SK-N-SH (cell line): ENCODE measurements at regions not wholly inside any gene's neighbourhood (a gene's known extent, or its start where the extent isn't known, plus 50 kb on each side); places are given as distances from the start of the nearest gene placed in this dataset.

Experiments
- CTCF ChIA-PET: fragments of 300-600, 350-600 bp; formaldehyde crosslinking; extraction: SDS; loops from one replicate; lab custom pipeline; 2021; lab: Yijun Ruan, JAX
- POLR2A ChIA-PET: fragments of 350-600 bp; sonication (Branson Sonifier 250); formaldehyde crosslinking; extraction: SDS; loops from one replicate; lab custom pipeline; 2020; ENCODE audit warnings: antibody characterized with exemption, inconsistent platforms; lab: Yijun Ruan, JAX
- DNase-seq: peaks from one replicate; pipeline ENCODE4 v3.0.0; 2012
- H2AFZ ChIP-seq: fragments of 200-600 bp; sonication (generic); 2 replicates; pipeline ENCODE4 v1.8.1; 2016; ENCODE audit warnings: antibody characterized with exemption, mild to moderate bottlenecking, low read depth
- H3F3A ChIP-seq: fragments of 200-600 bp; sonication (generic); replicated peaks from 2 replicates; pipeline ENCODE3; 2016; ENCODE audit warnings: antibody characterized with exemption, mild to moderate bottlenecking; ENCODE audit not compliant: insufficient read depth
- H3K27ac ChIP-seq, 2 experiments: fragments of 200-500 bp in 1 of 2; fragments of 200-600 bp in 1 of 2; sonication (Bioruptor generic) in 1 of 2; sonication (generic), shearing (Covaris generic) in 1 of 2; 2 replicates each; pipeline versions ENCODE4 v1.5.1 to v1.6.1; 2014 to 2016; ENCODE audit warnings: low read depth in 2 of 2, inconsistent platforms in 1 of 2, low read length in 1 of 2, mild to moderate bottlenecking in 1 of 2, mixed read lengths in 1 of 2
- H3K27me3 ChIP-seq: fragments of 200-600 bp; sonication (generic), shearing (Covaris generic); 2 replicates; pipeline ENCODE4 v1.6.1; 2016; ENCODE audit warnings: mixed run types; ENCODE audit not compliant: insufficient read depth
- H3K36me3 ChIP-seq, 2 experiments: fragments of 200-500 bp in 1 of 2; fragments of 200-600 bp in 1 of 2; sonication (Bioruptor generic) in 1 of 2; sonication (generic) in 1 of 2; replicated peaks in 1 of 2; 2 replicates each; pipeline versions ENCODE3 to v1.5.1; 2014 to 2016; ENCODE audit warnings: low read length in 1 of 2, mild to moderate bottlenecking in 1 of 2; ENCODE audit not compliant: insufficient read depth in 2 of 2, control insufficient read depth in 1 of 2
- H3K4me1 ChIP-seq, 2 experiments: fragments of 200-500 bp in 1 of 2; fragments of 200-600 bp in 1 of 2; sonication (Bioruptor generic) in 1 of 2; sonication (generic), shearing (Covaris generic) in 1 of 2; 2 replicates each; pipeline versions ENCODE4 v1.5.1 to v1.6.1; 2014 to 2016; ENCODE audit warnings: low read depth in 1 of 2, low read length in 1 of 2, mixed run types in 1 of 2; ENCODE audit not compliant: insufficient read depth in 2 of 2, control insufficient read depth in 1 of 2
- H3K4me2 ChIP-seq: fragments of 200-600 bp; sonication (generic), shearing (Covaris generic); 2 replicates; pipeline ENCODE4 v1.6.1; 2017; ENCODE audit warnings: mixed run types
- H3K4me3 ChIP-seq, 2 experiments: fragments of 200-500 bp in 1 of 2; fragments of 200-600 bp in 1 of 2; sonication (Bioruptor generic) in 1 of 2; sonication (generic), shearing (Covaris generic) in 1 of 2; 2 replicates each; pipeline versions ENCODE4 v1.5.1 to v1.8.1; 2014 to 2016; ENCODE audit warnings: low read depth in 2 of 2, inconsistent platforms in 1 of 2, low read length in 1 of 2, mild to moderate bottlenecking in 1 of 2, mixed read lengths in 1 of 2, moderate library complexity in 1 of 2
- H3K79me2 ChIP-seq: fragments of 200-600 bp; sonication (generic); 2 replicates; pipeline ENCODE4 v1.8.1; 2017; ENCODE audit warnings: mild to moderate bottlenecking; ENCODE audit not compliant: insufficient read depth
- H3K9ac ChIP-seq: fragments of 200-600 bp; sonication (generic); 2 replicates; pipeline ENCODE4 v1.6.1; 2017; ENCODE audit warnings: mixed run types
- H3K9me2 ChIP-seq: fragments of 200-600 bp; sonication (generic); 2 replicates; pipeline ENCODE4 v1.6.1; 2017; ENCODE audit warnings: mixed run types
- H3K9me3 ChIP-seq: fragments of 200-600 bp; sonication (generic); 2 replicates; pipeline ENCODE4 v1.6.1; 2017; ENCODE audit warnings: mixed run types, mild to moderate bottlenecking, moderate library complexity
- H4K20me1 ChIP-seq: fragments of 200-600 bp; sonication (generic); 2 replicates; pipeline ENCODE4 v1.6.1; 2017; ENCODE audit warnings: mild to moderate bottlenecking, mixed run types; ENCODE audit not compliant: insufficient read depth
- CHD2 ChIP-seq: fragments of 150-350 bp; IDR thresholded peaks from 2 replicates; pipeline ENCODE4 v1.6.1; 2018; ENCODE audit warnings: low read length; ENCODE audit not compliant: partially characterized antibody
- ELF1 ChIP-seq: IDR thresholded peaks from 2 replicates; pipeline ENCODE4 v1.4.0; 2012
- GATA2 ChIP-seq: sonication (generic); formaldehyde crosslinking; IDR thresholded peaks from 2 replicates; pipeline ENCODE4 v1.5.0; 2020; ENCODE audit warnings: mild to moderate bottlenecking, missing genetic modification reagents
- JUND ChIP-seq: IDR thresholded peaks from 2 replicates; pipeline ENCODE4 v1.4.0; 2012
- NFIC ChIP-seq: IDR thresholded peaks from 2 replicates; pipeline ENCODE4 v1.4.0; 2012; ENCODE audit warnings: borderline replicate concordance
- RAD21 ChIP-seq: IDR thresholded peaks from 2 replicates; pipeline ENCODE4 v1.6.1; 2012; ENCODE audit warnings: mild to moderate bottlenecking, low read length
- RXRA ChIP-seq: IDR thresholded peaks from 2 replicates; pipeline ENCODE4 v1.4.0; 2012; ENCODE audit warnings: low read depth, mild to moderate bottlenecking, borderline replicate concordance
- SIN3A ChIP-seq: IDR thresholded peaks from 2 replicates; pipeline ENCODE4 v1.6.1; 2012; ENCODE audit warnings: low read depth, mild to moderate bottlenecking, low read length, moderate library complexity, borderline replicate concordance
- SMC3 ChIP-seq: IDR thresholded peaks from 2 replicates; pipeline ENCODE4 v1.6.1; 2012; ENCODE audit warnings: low read depth, low read length, improper control_type of control experiment
- YY1 ChIP-seq: IDR thresholded peaks from 2 replicates; pipeline ENCODE4 v1.4.0; 2012; ENCODE audit warnings: low read depth, mild to moderate bottlenecking
- WGBS: methylation state at CpG from one replicate; pipeline ENCODE4 v1.1.6; 2017; ENCODE audit warnings: low lambda C conversion rate; 5-methylcytosine and 5-hydroxymethylcytosine counted together
- TF ChIP-seq, protein P1 (sequence below): IDR thresholded peaks from 2 replicates; pipeline ENCODE4 v1.4.0; 2012; ENCODE audit warnings: low read depth
- TF ChIP-seq, protein P2 (sequence below): fragments of 200-600 bp; sonication (generic); IDR thresholded peaks from 2 replicates; pipeline ENCODE4 v1.6.1; 2017; ENCODE audit warnings: antibody characterized with exemption, mild to moderate bottlenecking, moderate library complexity
- TF ChIP-seq, protein P3 (sequence below): IDR thresholded peaks from 2 replicates; pipeline ENCODE4; 2012
- TF ChIP-seq, protein P4 (sequence below): IDR thresholded peaks from 2 replicates; pipeline ENCODE4 v1.4.0; 2012; ENCODE audit warnings: low read depth, borderline replicate concordance

GRCh38 chr1:80801695-80802094 is 999.0 kb upstream of the ADGRL2 start:
- Histone ChIP-seq H3K27me3 (no peaks in the 10 kb centered on the region), H4K20me1 (no peaks in the 10 kb centered on the region), H3K9me3 (no peaks in the 10 kb centered on the region), H2AFZ (no peak overlapping the region), H3K4me2 (no peak overlapping the region), H3K9ac (no peak overlapping the region), H3K4me1 (no peaks in the 10 kb centered on the region), H3K36me3 (no peaks in the 10 kb centered on the region), H3K4me3 (no peak overlapping the region), H3F3A (no peaks in the 10 kb centered on the region), H3K27ac (no peak overlapping the region), H3K79me2 (no peaks in the 10 kb centered on the region), H3K9me2 (no peaks in the 10 kb centered on the region)
- DNase-seq: no peak
- TF ChIP-seq SIN3A: no peak
- TF ChIP-seq, protein P1, sequence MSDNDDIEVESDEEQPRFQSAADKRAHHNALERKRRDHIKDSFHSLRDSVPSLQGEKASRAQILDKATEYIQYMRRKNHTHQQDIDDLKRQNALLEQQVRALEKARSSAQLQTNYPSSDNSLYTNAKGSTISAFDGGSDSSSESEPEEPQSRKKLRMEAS: no peak
- POLR2A ChIA-PET: no interaction called here
- CTCF ChIA-PET: no interaction called here

GRCh38 chr1:80799457-80799856 is 1001.3 kb upstream of the ADGRL2 start:
- CTCF ChIA-PET: no interaction called here
- WGBS: 47% methylated on average over 2 of the region's 2 CpGs
- DNase-seq: no peak

GRCh38 chr1:80779275-80779674 is 1021.5 kb upstream of the ADGRL2 start:
- CTCF ChIA-PET: interaction anchor here (1.2 kb wide), 1 partner anchor 14 kb away, joined by 3 read pairs; no protein-coding TSS in a partner anchor

More at GRCh38 chr1:80799457-80799856, 1001.3 kb upstream of the ADGRL2 start:
- Histone ChIP-seq H3K79me2 (no peaks in the 10 kb centered on the region), H2AFZ (no peak overlapping the region), H3K4me1 (no peaks in the 10 kb centered on the region), H3K9me2 (no peaks in the 10 kb centered on the region), H3F3A (no peaks in the 10 kb centered on the region), H3K4me3 (no peak overlapping the region), H4K20me1 (no peaks in the 10 kb centered on the region), H3K4me2 (no peak overlapping the region), H3K27me3 (no peaks in the 10 kb centered on the region), H3K9me3 (no peaks in the 10 kb centered on the region), H3K9ac (no peak overlapping the region), H3K36me3 (no peaks in the 10 kb centered on the region), H3K27ac (no peak overlapping the region)
- TF ChIP-seq CHD2 (no peak), RAD21 (peak; percentile 20; the same call in 1 of the 2 replicates)
- TF ChIP-seq, protein P2, sequence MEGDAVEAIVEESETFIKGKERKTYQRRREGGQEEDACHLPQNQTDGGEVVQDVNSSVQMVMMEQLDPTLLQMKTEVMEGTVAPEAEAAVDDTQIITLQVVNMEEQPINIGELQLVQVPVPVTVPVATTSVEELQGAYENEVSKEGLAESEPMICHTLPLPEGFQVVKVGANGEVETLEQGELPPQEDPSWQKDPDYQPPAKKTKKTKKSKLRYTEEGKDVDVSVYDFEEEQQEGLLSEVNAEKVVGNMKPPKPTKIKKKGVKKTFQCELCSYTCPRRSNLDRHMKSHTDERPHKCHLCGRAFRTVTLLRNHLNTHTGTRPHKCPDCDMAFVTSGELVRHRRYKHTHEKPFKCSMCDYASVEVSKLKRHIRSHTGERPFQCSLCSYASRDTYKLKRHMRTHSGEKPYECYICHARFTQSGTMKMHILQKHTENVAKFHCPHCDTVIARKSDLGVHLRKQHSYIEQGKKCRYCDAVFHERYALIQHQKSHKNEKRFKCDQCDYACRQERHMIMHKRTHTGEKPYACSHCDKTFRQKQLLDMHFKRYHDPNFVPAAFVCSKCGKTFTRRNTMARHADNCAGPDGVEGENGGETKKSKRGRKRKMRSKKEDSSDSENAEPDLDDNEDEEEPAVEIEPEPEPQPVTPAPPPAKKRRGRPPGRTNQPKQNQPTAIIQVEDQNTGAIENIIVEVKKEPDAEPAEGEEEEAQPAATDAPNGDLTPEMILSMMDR: peak; percentile 21; the same call in 1 of the 2 replicates
- POLR2A ChIA-PET: no interaction called here

More at GRCh38 chr1:80779275-80779674, 1021.5 kb upstream of the ADGRL2 start:
- Histone ChIP-seq H3F3A (no peaks in the 10 kb centered on the region), H3K9ac (no peak overlapping the region), H4K20me1 (no peaks in the 10 kb centered on the region), H3K9me3 (no peaks in the 10 kb centered on the region), H2AFZ (no peak overlapping the region), H3K4me2 (no peak overlapping the region), H3K27ac (no peak overlapping the region), H3K4me1 (no peaks in the 10 kb centered on the region), H3K27me3 (no peaks in the 10 kb centered on the region), H3K36me3 (no peaks in the 10 kb centered on the region), H3K9me2 (no peaks in the 10 kb centered on the region), H3K4me3 (no peak overlapping the region), H3K79me2 (no peaks in the 10 kb centered on the region)
- TF ChIP-seq GATA2: no peak
- no peak for TF ChIP-seq NFIC
- TF ChIP-seq ELF1: no peak
- TF ChIP-seq CHD2: no peak
- TF ChIP-seq YY1: no peak
- TF ChIP-seq, protein P3, sequence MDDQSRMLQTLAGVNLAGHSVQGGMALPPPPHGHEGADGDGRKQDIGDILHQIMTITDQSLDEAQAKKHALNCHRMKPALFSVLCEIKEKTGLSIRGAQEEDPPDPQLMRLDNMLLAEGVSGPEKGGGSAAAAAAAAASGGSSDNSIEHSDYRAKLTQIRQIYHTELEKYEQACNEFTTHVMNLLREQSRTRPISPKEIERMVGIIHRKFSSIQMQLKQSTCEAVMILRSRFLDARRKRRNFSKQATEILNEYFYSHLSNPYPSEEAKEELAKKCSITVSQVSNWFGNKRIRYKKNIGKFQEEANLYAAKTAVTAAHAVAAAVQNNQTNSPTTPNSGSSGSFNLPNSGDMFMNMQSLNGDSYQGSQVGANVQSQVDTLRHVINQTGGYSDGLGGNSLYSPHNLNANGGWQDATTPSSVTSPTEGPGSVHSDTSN: no peak
- no peak for TF ChIP-seq JUND
- no peak for TF ChIP-seq SIN3A
- TF ChIP-seq, protein P4, sequence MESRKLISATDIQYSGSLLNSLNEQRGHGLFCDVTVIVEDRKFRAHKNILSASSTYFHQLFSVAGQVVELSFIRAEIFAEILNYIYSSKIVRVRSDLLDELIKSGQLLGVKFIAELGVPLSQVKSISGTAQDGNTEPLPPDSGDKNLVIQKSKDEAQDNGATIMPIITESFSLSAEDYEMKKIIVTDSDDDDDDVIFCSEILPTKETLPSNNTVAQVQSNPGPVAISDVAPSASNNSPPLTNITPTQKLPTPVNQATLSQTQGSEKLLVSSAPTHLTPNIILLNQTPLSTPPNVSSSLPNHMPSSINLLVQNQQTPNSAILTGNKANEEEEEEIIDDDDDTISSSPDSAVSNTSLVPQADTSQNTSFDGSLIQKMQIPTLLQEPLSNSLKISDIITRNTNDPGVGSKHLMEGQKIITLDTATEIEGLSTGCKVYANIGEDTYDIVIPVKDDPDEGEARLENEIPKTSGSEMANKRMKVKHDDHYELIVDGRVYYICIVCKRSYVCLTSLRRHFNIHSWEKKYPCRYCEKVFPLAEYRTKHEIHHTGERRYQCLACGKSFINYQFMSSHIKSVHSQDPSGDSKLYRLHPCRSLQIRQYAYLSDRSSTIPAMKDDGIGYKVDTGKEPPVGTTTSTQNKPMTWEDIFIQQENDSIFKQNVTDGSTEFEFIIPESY: no peak
- TF ChIP-seq SMC3: no peak
- no peak for TF ChIP-seq RXRA
- no peak for DNase-seq
- POLR2A ChIA-PET: no interaction called here
- WGBS: 85% methylated on average over 2 of the region's 2 CpGs
